ENCODE measurements at regions not wholly inside any gene's neighbourhood (a gene's known extent, or its start where the extent isn't known, plus 50 kb on each side); places are given as distances from the start of the nearest gene placed in this dataset.

DNA sequence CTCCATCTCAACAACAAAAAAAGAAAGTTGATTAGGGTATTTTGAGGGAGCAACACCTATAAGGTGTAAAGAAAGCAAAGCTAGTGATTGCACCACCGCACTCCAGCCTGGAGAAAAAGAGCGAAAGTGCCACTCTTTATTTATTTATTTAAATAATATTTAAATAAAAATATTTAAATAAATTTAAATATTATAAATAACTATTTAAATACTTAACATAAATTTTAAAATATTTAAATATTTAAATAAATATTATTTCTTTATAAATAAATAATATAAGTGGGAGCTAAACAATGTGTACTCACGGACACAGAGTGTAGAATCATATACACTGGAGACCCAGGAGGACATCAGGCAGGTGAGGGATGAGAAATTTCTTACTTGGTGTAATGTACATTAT lies 64.4 kb upstream of the TRIO start:
- TF ChIP-seq, protein P1, sequence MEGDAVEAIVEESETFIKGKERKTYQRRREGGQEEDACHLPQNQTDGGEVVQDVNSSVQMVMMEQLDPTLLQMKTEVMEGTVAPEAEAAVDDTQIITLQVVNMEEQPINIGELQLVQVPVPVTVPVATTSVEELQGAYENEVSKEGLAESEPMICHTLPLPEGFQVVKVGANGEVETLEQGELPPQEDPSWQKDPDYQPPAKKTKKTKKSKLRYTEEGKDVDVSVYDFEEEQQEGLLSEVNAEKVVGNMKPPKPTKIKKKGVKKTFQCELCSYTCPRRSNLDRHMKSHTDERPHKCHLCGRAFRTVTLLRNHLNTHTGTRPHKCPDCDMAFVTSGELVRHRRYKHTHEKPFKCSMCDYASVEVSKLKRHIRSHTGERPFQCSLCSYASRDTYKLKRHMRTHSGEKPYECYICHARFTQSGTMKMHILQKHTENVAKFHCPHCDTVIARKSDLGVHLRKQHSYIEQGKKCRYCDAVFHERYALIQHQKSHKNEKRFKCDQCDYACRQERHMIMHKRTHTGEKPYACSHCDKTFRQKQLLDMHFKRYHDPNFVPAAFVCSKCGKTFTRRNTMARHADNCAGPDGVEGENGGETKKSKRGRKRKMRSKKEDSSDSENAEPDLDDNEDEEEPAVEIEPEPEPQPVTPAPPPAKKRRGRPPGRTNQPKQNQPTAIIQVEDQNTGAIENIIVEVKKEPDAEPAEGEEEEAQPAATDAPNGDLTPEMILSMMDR (IDR thresholded peaks at IDR 0.05) = no peak

DNA sequence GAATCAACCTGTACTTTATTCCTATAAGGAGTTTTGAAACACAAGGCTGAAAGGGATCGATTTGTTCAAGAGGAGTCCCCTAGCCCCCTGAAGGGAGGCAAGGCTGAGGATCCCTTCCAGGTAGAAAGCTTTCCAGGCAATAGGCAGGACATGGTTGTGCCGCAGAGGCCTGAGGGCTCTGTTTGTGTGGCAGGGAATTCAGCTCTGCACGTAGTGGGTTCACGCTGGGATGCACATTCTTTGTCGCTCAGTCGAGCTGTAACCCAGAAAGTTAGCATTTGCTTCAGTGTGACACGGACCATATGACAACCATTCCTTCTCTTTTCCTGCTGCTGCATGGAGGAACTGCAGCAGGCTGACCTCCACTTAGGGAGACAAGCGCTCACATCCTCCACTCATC lies 65.6 kb upstream of the TRIO start:
- DNase-seq (ENCODE audit: low spot score) (no peak), ATAC-seq (ENCODE audit: low FRiP score) (no peak)
- TF ChIP-seq, protein P1 (IDR thresholded peaks at IDR 0.05) = no peak

More for the DNA sequence above, 64.4 kb upstream of the TRIO start:
- no peak for ATAC-seq (ENCODE audit: low FRiP score)
- DNase-seq (ENCODE audit: low spot score) = no peak

DNA sequence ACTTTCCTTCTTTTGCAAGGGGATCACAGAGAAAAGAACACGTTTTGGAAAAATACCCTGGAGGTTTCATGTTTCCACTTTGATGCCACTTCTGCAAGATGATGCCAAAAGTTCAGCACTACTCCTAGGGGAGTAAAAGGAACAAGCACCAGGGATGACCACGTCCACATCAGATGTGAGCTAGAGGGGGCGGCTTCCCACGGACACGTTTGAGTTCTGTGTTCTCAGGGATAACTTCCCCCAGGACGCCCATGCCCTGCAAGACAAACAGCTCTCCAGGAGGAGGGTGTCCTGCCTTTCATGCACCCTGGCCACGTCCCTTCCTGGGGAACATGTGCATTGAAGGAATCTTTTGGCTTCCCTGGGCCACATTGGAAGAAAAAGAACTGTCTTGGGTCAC lies 66.6 kb upstream of the TRIO start:
- ATAC-seq (ENCODE audit: low FRiP score) (no peak), DNase-seq (ENCODE audit: low spot score) (no peak)
- TF ChIP-seq, protein P1 (IDR thresholded peaks at IDR 0.05) = no peak

DNA sequence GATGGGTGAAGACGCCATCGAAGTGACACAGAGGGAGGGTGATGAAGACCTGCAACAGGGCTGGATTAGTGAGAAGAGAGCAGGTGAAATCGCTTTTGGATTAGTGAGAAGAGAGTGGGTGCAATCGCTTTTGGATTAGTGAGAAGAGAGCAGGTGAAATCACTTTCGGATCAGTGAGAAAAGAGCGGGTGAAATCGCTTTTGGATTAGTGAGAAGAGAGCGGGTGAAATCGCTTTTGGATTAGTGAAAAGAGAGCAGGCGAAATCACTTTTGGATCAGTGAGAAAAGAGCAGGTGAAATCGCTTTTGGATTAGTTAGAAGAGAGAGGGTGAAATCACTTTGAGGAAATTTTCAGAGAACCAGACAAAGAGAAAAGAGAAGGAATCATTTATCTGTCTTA lies 67.2 kb upstream of the TRIO start:
- ATAC-seq (ENCODE audit: low FRiP score) (no peak), DNase-seq (ENCODE audit: low spot score) (no peak)
- TF ChIP-seq, protein P1 (IDR thresholded peaks at IDR 0.05) = no peak

DNA sequence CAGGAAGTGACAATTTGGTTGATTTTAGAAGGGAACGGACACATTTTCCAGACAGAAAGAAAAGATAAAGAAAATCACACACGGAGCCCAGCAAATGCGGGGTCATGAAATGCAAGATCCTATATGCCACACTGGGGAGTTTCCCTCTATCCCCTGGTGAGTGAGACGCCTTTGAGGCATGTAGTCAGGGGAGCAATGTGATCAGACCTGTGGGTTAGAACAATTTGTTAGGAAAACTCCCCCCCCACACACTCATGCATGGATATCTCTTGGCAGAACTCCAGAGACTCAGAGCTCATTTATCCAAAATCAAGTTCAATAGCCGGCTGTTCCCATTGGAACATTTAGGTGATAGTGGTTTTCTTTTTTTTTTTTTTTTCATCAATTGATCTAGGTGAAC lies 71.7 kb upstream of the TRIO start:
- TF ChIP-seq, protein P1 (IDR thresholded peaks at IDR 0.05) = no peak
- ATAC-seq (ENCODE audit: low FRiP score) = no peak
- DNase-seq (ENCODE audit: low spot score) = no peak

DNA sequence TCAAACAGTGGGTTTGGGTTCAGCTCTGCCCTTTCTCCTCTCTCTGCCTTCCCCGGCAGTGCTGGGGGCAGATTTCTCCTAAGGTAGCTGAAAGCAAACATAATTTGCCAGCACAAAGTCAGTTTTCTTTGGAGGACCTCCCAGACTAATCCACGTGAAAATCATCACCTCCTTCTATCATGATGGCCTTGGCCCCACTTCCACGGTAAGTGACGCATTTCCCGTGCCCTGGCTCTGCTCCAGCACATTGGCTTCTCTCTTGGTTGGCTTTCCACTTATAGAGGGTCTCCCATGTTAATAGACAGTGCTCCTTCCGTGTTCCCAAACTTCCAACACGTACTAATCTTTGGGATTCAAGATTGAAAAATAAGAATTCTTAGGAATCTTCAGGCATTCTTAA lies 74.1 kb upstream of the TRIO start:
- no peak for DNase-seq (ENCODE audit: low spot score)
- TF ChIP-seq, protein P1 (IDR thresholded peaks at IDR 0.05) = no peak
- no peak for ATAC-seq (ENCODE audit: low FRiP score)

DNA sequence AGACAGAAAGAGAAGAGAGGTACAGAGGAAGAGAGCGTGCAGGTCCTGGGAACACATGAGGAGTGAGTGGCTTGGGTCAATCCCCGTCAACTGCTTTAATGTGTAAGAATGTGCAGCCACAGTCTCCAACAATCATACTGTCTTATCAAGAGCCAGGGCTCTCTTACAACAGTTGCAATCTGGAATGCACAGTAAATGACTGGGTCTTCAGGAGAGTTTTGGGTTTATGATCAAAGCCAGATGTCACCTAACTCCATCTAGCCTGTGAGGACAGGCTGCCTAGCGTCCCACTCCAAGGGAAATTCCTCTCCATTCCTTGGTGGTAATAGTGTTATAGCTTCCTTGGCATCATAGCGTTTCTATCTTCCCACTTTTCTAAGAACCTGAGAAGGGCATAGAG lies 75.0 kb upstream of the TRIO start:
- DNase-seq (ENCODE audit: low spot score) (no peak), ATAC-seq (ENCODE audit: low FRiP score) (no peak)
- TF ChIP-seq, protein P1 (IDR thresholded peaks at IDR 0.05) = no peak
